ENCODE measurements at regions not wholly inside any gene's neighbourhood (a gene's known extent, or its start where the extent isn't known, plus 50 kb on each side); places are given as distances from the start of the nearest gene placed in this dataset.

DNA sequence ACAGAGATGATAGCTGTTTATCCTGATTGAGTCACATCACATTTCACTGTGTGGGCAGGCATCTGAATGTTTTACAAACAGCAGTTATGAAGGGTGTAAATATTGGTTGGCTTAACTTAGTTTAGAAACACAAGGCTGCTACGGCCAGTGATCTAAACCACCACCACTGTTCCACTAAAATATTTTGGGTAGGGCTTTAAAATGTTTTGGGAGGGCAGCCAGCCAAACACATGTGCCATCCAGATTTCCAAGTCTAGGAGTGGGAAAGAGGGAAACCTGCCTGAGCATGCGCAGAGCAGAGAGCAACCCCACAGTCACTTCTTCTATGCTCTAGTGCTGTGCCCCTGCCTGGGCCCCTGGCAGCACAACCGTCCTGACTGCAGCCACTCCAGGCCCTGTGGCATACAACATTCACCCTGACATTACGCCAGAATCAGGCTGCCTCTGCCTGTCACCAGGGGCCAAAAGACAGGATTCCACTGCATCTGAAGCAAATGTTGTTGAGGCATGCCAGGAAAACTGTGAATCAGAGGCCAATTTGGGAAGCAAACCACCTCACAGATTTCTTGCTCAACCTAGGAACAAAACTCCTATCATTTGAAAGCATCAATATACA, 74.8 kb upstream of the COL5A2 start:
- intact Hi-C loops (cut with micrococcal nuclease), result no loop called here
- CTCF ChIA-PET, result no interaction called here
- peaks cover 9% of the 10 kb centered on the region for H3K4me1 Mint-ChIP-seq (ENCODE audit: low read depth)
- no peak overlapping the region for H3K27ac Mint-ChIP-seq
- H3K27me3 Mint-ChIP-seq, result no peaks in the 10 kb centered on the region
- no peak overlapping the region for H3K4me3 Mint-ChIP-seq
- H3K9me3 Mint-ChIP-seq, result no peaks in the 10 kb centered on the region
- POLR2A ChIA-PET, result no interaction called here
- H3K36me3 Mint-ChIP-seq, result no peaks in the 10 kb centered on the region
- DNase-seq, result no peak

DNA sequence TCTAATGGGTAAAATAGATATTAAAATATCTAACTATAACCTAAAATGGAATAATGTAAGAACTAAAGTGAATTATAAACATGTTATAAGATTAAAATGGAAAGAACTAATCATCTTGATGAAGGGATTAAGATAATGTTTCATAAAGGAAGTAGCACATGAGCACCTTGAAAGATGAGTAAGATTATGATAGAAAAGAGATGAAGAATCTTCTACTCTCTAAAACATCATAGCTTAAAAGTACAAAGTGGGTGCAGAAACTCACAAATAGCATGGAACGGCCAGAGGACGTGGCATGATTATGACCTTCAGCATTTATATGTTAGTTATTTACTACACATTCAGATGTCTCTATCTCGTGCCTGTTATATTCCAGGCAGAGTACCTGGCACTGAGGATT, 76.2 kb upstream of the COL5A2 start:
- Mint-ChIP-seq H3K4me1 (ENCODE audit: low read depth) (peaks cover 11% of the 10 kb centered on the region), H3K27me3 (no peaks in the 10 kb centered on the region), H3K36me3 (no peaks in the 10 kb centered on the region), H3K4me3 (no peak overlapping the region), H3K27ac (no peak overlapping the region), H3K9me3 (no peaks in the 10 kb centered on the region)
- intact Hi-C loops (cut with micrococcal nuclease), result no loop called here
- POLR2A ChIA-PET, result no interaction called here
- CTCF ChIA-PET, result no interaction called here
- DNase-seq, result no peak

- no peaks in the 10 kb centered on the region for H3K36me3 Mint-ChIP-seq
- ChIA-PET POLR2A (no interaction called here), CTCF (interaction anchor here (0.8 kb wide), 1 partner anchor 151 kb away, joined by 4 read pairs; no protein-coding TSS in a partner anchor)
- DNase-seq, result no peak
- no peak overlapping the region for H3K4me3 Mint-ChIP-seq
- H3K4me1 Mint-ChIP-seq (ENCODE audit: low read depth), result peaks cover 17% of the 10 kb centered on the region
- peak overlapping the region; percentile 6 for H3K27ac Mint-ChIP-seq
- intact Hi-C loops (cut with micrococcal nuclease), result no loop called here
- H3K27me3 Mint-ChIP-seq, result no peaks in the 10 kb centered on the region
- H3K9me3 Mint-ChIP-seq, result no peaks in the 10 kb centered on the region
Measured at GRCh38 chr2:189258616-189259365, 79.2 kb upstream of the COL5A2 start.

DNA sequence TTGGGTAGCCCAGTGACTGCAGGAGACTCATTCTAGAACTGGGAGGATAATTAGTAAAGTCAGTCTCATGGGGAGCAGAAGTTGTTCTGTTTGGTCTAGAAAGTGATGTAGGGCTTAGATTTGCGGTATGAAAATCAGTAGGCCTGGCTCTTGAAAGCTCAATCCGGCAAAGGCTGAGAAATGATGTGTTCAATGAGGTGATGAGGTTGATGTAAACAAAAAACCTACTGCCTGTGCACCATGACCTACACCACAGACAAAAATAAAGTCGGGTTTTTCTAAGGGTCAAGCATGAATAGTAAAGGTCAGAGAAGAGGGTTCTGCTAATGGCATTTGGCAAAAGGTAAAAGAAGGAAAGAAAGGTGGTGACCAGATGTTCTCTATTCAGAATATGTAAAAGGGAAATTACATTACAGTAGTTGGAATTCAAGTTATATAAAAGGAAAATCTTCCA, 80.8 kb upstream of the COL5A2 start:
- intact Hi-C loops (cut with micrococcal nuclease), result no loop called here
- ChIA-PET POLR2A (no interaction called here), CTCF (no interaction called here)
- Mint-ChIP-seq H3K27me3 (no peaks in the 10 kb centered on the region), H3K27ac (no peak overlapping the region), H3K9me3 (no peaks in the 10 kb centered on the region), H3K36me3 (no peaks in the 10 kb centered on the region), H3K4me1 (ENCODE audit: low read depth) (peaks cover 17% of the 10 kb centered on the region), H3K4me3 (no peak overlapping the region)
- no peak for DNase-seq

- Mint-ChIP-seq H3K4me1 (ENCODE audit: low read depth) (peaks cover 12% of the 10 kb centered on the region), H3K27me3 (no peaks in the 10 kb centered on the region), H3K4me3 (no peak overlapping the region), H3K9me3 (peaks cover 2% of the 10 kb centered on the region), H3K36me3 (no peaks in the 10 kb centered on the region), H3K27ac (no peak overlapping the region)
- POLR2A ChIA-PET, result no interaction called here
- intact Hi-C loops (cut with micrococcal nuclease), result no loop called here
- CTCF ChIA-PET, result interaction anchor here (1.3 kb wide), 1 partner anchor 25 kb away, joined by 3 read pairs; no protein-coding TSS in a partner anchor
- DNase-seq, result no peak
Measured at GRCh38 chr2:189261431-189261841, 81.9 kb upstream of the COL5A2 start.

GRCh38 chr2:189261916-189262315, 82.4 kb upstream of the COL5A2 start:
- ChIA-PET CTCF (interaction anchor here (1.3 kb wide), 1 partner anchor 24 kb away, joined by 3 read pairs; no protein-coding TSS in a partner anchor), POLR2A (no interaction called here)
- H3K27me3 Mint-ChIP-seq, result no peaks in the 10 kb centered on the region
- intact Hi-C loops (cut with micrococcal nuclease), result no loop called here
- no peak overlapping the region for H3K4me3 Mint-ChIP-seq
- peaks cover 2% of the 10 kb centered on the region for H3K9me3 Mint-ChIP-seq
- DNase-seq, result no peak
- H3K36me3 Mint-ChIP-seq, result no peaks in the 10 kb centered on the region
- peaks cover 12% of the 10 kb centered on the region for H3K4me1 Mint-ChIP-seq (ENCODE audit: low read depth)
- no peak overlapping the region for H3K27ac Mint-ChIP-seq

DNA sequence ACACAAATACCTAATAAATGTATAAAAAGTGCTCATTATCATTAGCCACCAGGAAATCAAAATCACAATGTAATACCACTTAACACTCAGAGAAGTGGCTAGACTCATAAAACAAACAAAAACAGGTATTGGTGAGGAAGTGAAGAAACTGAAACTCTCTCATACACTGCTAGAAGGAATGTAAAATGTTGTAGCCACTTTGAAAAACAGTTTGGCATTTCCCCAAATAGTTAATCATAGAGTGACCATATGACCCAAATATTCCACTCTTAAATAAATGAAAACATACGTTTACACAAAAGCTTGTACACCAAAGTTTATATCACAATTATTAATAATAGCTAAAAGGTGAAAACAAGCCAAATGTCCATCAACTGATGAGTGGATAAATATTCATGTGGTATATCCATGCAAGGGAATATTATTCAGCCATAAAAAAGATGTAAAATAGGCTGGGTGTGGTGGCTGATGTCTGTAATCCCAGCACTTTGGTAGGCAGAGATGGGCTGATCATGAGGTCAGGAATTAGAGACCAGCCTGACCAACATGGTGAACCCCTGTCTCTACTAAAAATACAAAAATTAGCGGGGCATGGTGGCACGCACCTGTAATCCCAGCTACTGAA, 86.2 kb upstream of the COL5A2 start:
- no peak overlapping the region for H3K4me3 Mint-ChIP-seq
- intact Hi-C loops (cut with micrococcal nuclease), result no loop called here
- H3K4me1 Mint-ChIP-seq (ENCODE audit: low read depth), result peaks cover 6% of the 10 kb centered on the region
- no peaks in the 10 kb centered on the region for H3K27me3 Mint-ChIP-seq
- no peak overlapping the region for H3K27ac Mint-ChIP-seq
- CTCF ChIA-PET, result no interaction called here
- H3K36me3 Mint-ChIP-seq, result peaks cover 2% of the 10 kb centered on the region
- peaks cover 4% of the 10 kb centered on the region for H3K9me3 Mint-ChIP-seq
- DNase-seq, result no peak
- POLR2A ChIA-PET, result no interaction called here

DNA sequence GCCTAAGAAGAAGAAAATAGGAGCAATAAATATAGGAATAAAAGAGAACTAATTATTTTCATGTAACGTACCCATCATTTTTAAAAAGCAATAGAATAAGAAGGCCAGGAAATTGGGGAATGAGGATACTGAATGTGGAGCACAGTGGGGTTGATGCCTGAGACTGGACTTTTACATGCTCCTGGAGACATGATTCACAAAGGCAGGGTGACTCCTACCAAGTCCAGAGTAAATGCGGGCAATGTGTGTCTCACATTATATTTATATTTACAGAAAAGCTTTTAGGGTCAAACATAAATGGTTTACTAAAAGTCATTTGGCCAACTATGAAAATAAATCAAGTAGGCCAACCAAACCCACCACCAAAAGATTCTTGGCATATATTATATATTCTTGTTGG, 87.9 kb upstream of the COL5A2 start:
- H3K4me3 Mint-ChIP-seq, result no peak overlapping the region
- POLR2A ChIA-PET, result no interaction called here
- CTCF ChIA-PET, result no interaction called here
- peaks cover 2% of the 10 kb centered on the region for H3K36me3 Mint-ChIP-seq
- no peak for DNase-seq
- intact Hi-C loops (cut with micrococcal nuclease), result no loop called here
- H3K27ac Mint-ChIP-seq, result no peak overlapping the region
- H3K27me3 Mint-ChIP-seq, result no peaks in the 10 kb centered on the region
- no peaks in the 10 kb centered on the region for H3K4me1 Mint-ChIP-seq (ENCODE audit: low read depth)
- peaks cover 17% of the 10 kb centered on the region for H3K9me3 Mint-ChIP-seq

- H3K36me3 Mint-ChIP-seq, result peaks cover 2% of the 10 kb centered on the region
- intact Hi-C loops (cut with micrococcal nuclease), result no loop called here
- no peak overlapping the region for H3K4me3 Mint-ChIP-seq
- H3K27me3 Mint-ChIP-seq, result no peaks in the 10 kb centered on the region
- H3K9me3 Mint-ChIP-seq, result peaks cover 17% of the 10 kb centered on the region
- H3K27ac Mint-ChIP-seq, result no peak overlapping the region
- POLR2A ChIA-PET, result no interaction called here
- no peak for DNase-seq
- H3K4me1 Mint-ChIP-seq (ENCODE audit: low read depth), result no peaks in the 10 kb centered on the region
- CTCF ChIA-PET, result no interaction called here
Measured at GRCh38 chr2:189267925-189268579, 88.5 kb upstream of the COL5A2 start.

- ChIA-PET POLR2A (no interaction called here), CTCF (no interaction called here)
- peaks cover 2% of the 10 kb centered on the region for H3K36me3 Mint-ChIP-seq
- no peaks in the 10 kb centered on the region for H3K27me3 Mint-ChIP-seq
- H3K9me3 Mint-ChIP-seq, result peaks cover 17% of the 10 kb centered on the region
- no peak overlapping the region for H3K27ac Mint-ChIP-seq
- no peak overlapping the region for H3K4me3 Mint-ChIP-seq
- no peaks in the 10 kb centered on the region for H3K4me1 Mint-ChIP-seq (ENCODE audit: low read depth)
- no peak for DNase-seq
- intact Hi-C loops (cut with micrococcal nuclease), result no loop called here
Measured at GRCh38 chr2:189268763-189269162, 89.2 kb upstream of the COL5A2 start.

DNA sequence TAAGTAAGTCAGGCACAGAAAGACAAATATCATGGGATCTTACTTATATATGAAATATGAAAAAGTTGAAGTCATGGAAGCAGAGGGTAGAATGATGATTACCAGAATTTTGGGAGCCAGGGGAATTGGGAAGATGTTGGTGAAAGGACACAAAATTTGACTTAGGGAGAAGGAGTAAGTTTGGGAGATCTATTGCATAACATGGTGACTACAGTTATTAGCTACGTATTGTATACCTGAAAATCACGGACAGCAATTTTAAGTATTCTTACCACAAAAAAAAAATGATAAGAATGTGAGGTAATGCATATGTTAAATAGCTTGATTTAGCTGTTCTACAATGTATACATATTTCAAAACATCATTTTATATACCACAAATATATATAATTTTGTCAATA, 94.2 kb upstream of the COL5A2 start:
- Mint-ChIP-seq H3K4me1 (ENCODE audit: low read depth) (no peaks in the 10 kb centered on the region), H3K27me3 (no peaks in the 10 kb centered on the region), H3K27ac (no peak overlapping the region), H3K4me3 (no peak overlapping the region), H3K36me3 (peaks cover 2% of the 10 kb centered on the region), H3K9me3 (peaks cover 15% of the 10 kb centered on the region)
- ChIA-PET POLR2A (interaction anchor here (0.6 kb wide), 1 partner anchor 122 kb away, joined by 3 read pairs; no protein-coding TSS in a partner anchor), CTCF (no interaction called here)
- intact Hi-C loops (cut with micrococcal nuclease), result no loop called here
- no peak for DNase-seq

DNA sequence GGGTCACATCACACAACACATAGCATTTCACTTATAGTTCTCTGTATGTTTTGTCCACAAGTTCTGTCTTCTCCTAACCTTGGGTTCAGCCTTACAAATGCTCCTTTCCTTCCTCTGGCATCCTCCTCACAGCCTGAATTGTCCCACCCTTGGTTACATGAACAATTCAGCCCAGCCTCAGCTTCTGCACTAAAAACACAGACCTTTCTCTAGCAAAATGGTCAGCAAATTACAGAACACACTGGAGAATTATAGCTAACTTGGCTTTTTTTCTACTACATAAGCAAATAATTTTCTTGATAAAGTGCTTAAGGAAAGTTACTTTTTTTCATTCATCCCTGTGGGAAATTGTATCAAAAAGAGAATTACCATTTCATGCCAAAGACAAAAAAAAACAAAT, 94.8 kb upstream of the COL5A2 start:
- ChIA-PET CTCF (no interaction called here), POLR2A (interaction anchor here (0.6 kb wide), 1 partner anchor 121 kb away, joined by 3 read pairs; no protein-coding TSS in a partner anchor)
- intact Hi-C loops (cut with micrococcal nuclease), result no loop called here
- Mint-ChIP-seq H3K4me3 (no peak overlapping the region), H3K27ac (no peak overlapping the region), H3K9me3 (peaks cover 15% of the 10 kb centered on the region), H3K36me3 (peaks cover 2% of the 10 kb centered on the region), H3K4me1 (ENCODE audit: low read depth) (no peaks in the 10 kb centered on the region), H3K27me3 (no peaks in the 10 kb centered on the region)
- no peak for DNase-seq
